ENCODE measurements at regions not wholly inside any gene's neighbourhood (a gene's known extent, or its start where the extent isn't known, plus 50 kb on each side); places are given as distances from the start of the nearest gene placed in this dataset.

- TF ChIP-seq CTCF (conservative IDR thresholded peaks at IDR 0.05; ENCODE audit: low read length) (no peak), EZH2phosphoT487 (IDR thresholded peaks at IDR 0.05; ENCODE audit: borderline replicate concordance) (no peak)
These were observed 379.9 kb downstream of the LIG4 start for GRCh38 chr13:107835339-107836018.
